GM19468 (cell line): ENCODE measurements at regions not wholly inside any gene's neighbourhood (a gene's known extent, or its start where the extent isn't known, plus 50 kb on each side); places are given as distances from the start of the nearest gene placed in this dataset.

ENCODE experiments used
- ATAC-seq: cut with Tn5 transposase; IDR thresholded peaks from one replicate; pipeline ENCODE4 v1.9.1; 2021; ENCODE audit warnings: mild to moderate bottlenecking, moderate library complexity, moderate number of reproducible peaks; ENCODE audit not compliant: unreplicated experiment; ENCODE audit errors: extremely low read depth

- no peak for ATAC-seq
Measured at GRCh38 chr11:112398798-112399478, 138.3 kb upstream of the PLET1 start.

GRCh38 chr11:112400476-112401014 is 139.9 kb upstream of the PLET1 start:
- no peak for ATAC-seq

- ATAC-seq = no peak
Measured at GRCh38 chr11:112401036-112401769, 140.5 kb upstream of the PLET1 start.

- ATAC-seq = no peak
Measured at GRCh38 chr11:112403432-112403831, 142.8 kb upstream of the PLET1 start.

GRCh38 chr11:112404112-112404511 is 143.5 kb upstream of the PLET1 start:
- no peak for ATAC-seq

GRCh38 chr11:112408517-112408916 is 147.9 kb upstream of the PLET1 start:
- no peak for ATAC-seq

- no peak for ATAC-seq
Measured at GRCh38 chr11:112410325-112410724, 149.7 kb upstream of the PLET1 start.

- no peak for ATAC-seq
Measured at GRCh38 chr11:112412383-112412782, 151.7 kb upstream of the PLET1 start.

GRCh38 chr11:112417339-112417738 is 156.7 kb upstream of the PLET1 start:
- no peak for ATAC-seq

GRCh38 chr11:112418438-112418837 is 157.8 kb upstream of the PLET1 start:
- no peak for ATAC-seq

GRCh38 chr11:112421879-112422278 is 161.2 kb upstream of the PLET1 start:
- ATAC-seq = no peak

- ATAC-seq = no peak
Measured at GRCh38 chr11:112425121-112425520, 164.5 kb upstream of the PLET1 start.

- no peak for ATAC-seq
Measured at GRCh38 chr11:112437096-112437495, 176.4 kb upstream of the PLET1 start.

GRCh38 chr11:112439614-112440013 is 179.0 kb upstream of the PLET1 start:
- ATAC-seq = no peak

GRCh38 chr11:112440518-112440917 is 179.9 kb upstream of the PLET1 start:
- no peak for ATAC-seq

GRCh38 chr11:112448168-112448567 is 187.5 kb upstream of the PLET1 start:
- ATAC-seq = no peak

- no peak for ATAC-seq
Measured at GRCh38 chr11:112448806-112449205, 188.1 kb upstream of the PLET1 start.

- ATAC-seq = no peak
Measured at GRCh38 chr11:112451250-112451649, 190.6 kb upstream of the PLET1 start.

GRCh38 chr11:112453601-112454577 is 193.2 kb upstream of the PLET1 start:
- ATAC-seq = no peak

- no peak for ATAC-seq
Measured at GRCh38 chr11:112454841-112455240, 194.2 kb upstream of the PLET1 start.
